MG63 (cell line): ENCODE measurements at regions not wholly inside any gene's neighbourhood (a gene's known extent, or its start where the extent isn't known, plus 50 kb on each side); places are given as distances from the start of the nearest gene placed in this dataset.
A peak's percentile ranks its signal among the peaks of the same experiment; 100 is the strongest.

Source experiments
- DNase-seq: peaks from one replicate; pipeline ENCODE4 v3.0.0-alpha.2; 2020
- H3K27me3 ChIP-seq: fragments of 250-450 bp; sonication (Bioruptor Pico); 2 replicates; pipeline ENCODE4 v1.5.1; 2020; ENCODE audit warnings: mild to moderate bottlenecking, moderate library complexity
- H3K36me3 ChIP-seq: fragments of 250-450 bp; sonication (Bioruptor Pico); 2 replicates; pipeline ENCODE4 v1.5.1; 2020; ENCODE audit warnings: mild to moderate bottlenecking, moderate library complexity
- H3K4me3 ChIP-seq: fragments of 250-450 bp; sonication (Bioruptor Pico); 2 replicates; pipeline ENCODE4 v1.5.1; 2020; ENCODE audit warnings: mild to moderate bottlenecking, moderate library complexity
- H3K9me3 ChIP-seq: fragments of 250-450 bp; sonication (Bioruptor Pico); 2 replicates; pipeline ENCODE4 v1.5.1; 2020; ENCODE audit warnings: mild to moderate bottlenecking, moderate library complexity

DNA sequence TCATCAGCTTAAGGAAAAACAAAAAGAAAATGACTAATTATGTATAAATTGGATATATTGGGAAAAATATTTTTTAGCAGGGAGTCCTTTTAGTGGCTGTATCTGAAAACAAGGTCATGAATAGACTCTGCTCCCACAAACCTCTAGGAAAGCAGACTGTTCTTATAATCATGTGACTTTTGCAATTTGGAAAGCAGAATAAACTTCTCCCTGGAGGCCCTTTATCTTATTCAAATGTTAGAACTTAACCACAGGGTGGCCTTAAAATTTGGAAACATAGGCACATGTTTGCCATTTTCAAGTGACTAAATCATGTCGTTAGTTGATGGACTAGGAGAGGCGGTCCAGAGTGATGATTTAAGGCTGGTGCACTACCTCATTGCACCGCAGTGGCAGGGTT lies 196.6 kb upstream of the KRR1 start:
- no peaks in the 10 kb centered on the region for H3K27me3 ChIP-seq
- H3K4me3 ChIP-seq, result no peak overlapping the region
- H3K9me3 ChIP-seq, result no peaks in the 10 kb centered on the region
- H3K36me3 ChIP-seq, result no peaks in the 10 kb centered on the region
- DNase-seq, result no peak

DNA sequence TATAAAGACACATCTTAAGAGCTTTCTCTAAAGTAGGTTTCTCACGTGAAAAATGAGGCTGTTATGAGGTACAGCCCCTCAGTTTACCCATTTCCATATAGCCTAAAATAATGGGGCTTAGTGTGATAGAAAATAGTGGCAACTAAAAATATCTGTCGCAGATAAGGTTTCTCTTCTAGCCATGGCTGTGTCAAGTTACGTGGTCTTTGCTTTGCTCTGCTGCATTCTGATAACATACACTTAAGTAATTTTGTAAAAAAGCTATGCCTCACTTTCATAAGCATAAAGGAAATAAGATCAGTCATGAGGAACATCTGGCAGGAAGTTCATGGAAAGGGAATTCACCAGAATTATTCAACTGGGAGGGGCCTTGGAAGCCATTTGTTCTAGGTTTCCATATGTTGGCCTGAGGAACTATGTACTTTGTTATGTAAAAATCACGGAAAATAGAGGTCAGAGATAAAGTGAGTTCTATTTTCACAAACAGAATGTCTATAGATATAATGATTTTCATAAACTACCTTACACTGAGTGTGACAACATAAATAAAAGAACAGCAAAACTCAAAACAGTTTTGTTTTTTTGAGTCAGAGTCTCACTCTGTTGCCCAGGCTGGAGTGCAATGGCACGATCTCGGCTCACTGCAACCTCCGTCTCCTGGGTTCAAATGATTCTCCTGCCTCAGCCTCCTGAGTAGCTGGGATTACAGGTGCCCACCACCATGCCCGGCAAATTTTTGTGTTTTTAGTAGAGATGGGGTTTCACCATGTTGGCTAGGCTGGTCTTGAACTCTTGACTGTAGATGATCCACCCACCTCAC lies 195.6 kb upstream of the KRR1 start:
- no peak for DNase-seq
- no peak overlapping the region for H3K4me3 ChIP-seq

GRCh38 chr12:75705749-75706711 lies 194.6 kb upstream of the KRR1 start:
- no peak overlapping the region for H3K4me3 ChIP-seq
- no peaks in the 10 kb centered on the region for H3K36me3 ChIP-seq
- no peaks in the 10 kb centered on the region for H3K9me3 ChIP-seq
- peak; percentile 77 for DNase-seq
- H3K27me3 ChIP-seq, result no peaks in the 10 kb centered on the region

More for the DNA sequence above, 195.6 kb upstream of the KRR1 start:
- Histone ChIP-seq H3K36me3 (no peaks in the 10 kb centered on the region), H3K9me3 (no peaks in the 10 kb centered on the region), H3K27me3 (no peaks in the 10 kb centered on the region)

GRCh38 chr12:75704664-75705063 lies 193.3 kb upstream of the KRR1 start:
- Histone ChIP-seq H3K27me3 (no peaks in the 10 kb centered on the region), H3K36me3 (no peaks in the 10 kb centered on the region), H3K4me3 (no peak overlapping the region), H3K9me3 (no peaks in the 10 kb centered on the region)
- DNase-seq, result no peak

- Histone ChIP-seq H3K9me3 (no peaks in the 10 kb centered on the region), H3K4me3 (no peak overlapping the region), H3K36me3 (no peaks in the 10 kb centered on the region), H3K27me3 (no peaks in the 10 kb centered on the region)
- DNase-seq, result no peak
Observed at GRCh38 chr12:75704208-75704607, 192.8 kb upstream of the KRR1 start.

DNA sequence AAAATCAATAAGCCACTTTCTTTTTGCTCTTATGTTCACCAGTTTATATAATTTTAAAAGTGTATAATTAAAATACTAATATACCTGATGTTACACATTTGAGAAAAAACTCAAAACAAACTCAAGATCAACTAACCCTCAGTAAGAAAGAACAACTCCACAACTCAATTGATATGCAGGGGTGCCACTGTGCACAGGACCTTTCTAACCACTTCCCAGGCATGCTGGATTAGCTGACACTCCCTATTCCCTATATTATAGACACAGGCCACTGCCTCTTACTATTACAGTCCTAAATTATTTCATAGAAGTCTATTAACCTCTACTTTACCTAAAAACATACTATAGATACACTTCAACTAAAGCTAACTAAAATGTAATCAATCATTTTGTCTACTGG lies 191.7 kb upstream of the KRR1 start:
- no peak for DNase-seq
- no peak overlapping the region for H3K4me3 ChIP-seq
- no peaks in the 10 kb centered on the region for H3K36me3 ChIP-seq
- no peaks in the 10 kb centered on the region for H3K27me3 ChIP-seq
- H3K9me3 ChIP-seq, result no peaks in the 10 kb centered on the region; the same call in 1 of the 2 replicates

- Histone ChIP-seq H3K9me3 (no peaks in the 10 kb centered on the region; the same call in 1 of the 2 replicates), H3K36me3 (no peaks in the 10 kb centered on the region), H3K27me3 (no peaks in the 10 kb centered on the region), H3K4me3 (no peak overlapping the region)
- no peak for DNase-seq
Observed at GRCh38 chr12:75702477-75703093, 191.2 kb upstream of the KRR1 start.

DNA sequence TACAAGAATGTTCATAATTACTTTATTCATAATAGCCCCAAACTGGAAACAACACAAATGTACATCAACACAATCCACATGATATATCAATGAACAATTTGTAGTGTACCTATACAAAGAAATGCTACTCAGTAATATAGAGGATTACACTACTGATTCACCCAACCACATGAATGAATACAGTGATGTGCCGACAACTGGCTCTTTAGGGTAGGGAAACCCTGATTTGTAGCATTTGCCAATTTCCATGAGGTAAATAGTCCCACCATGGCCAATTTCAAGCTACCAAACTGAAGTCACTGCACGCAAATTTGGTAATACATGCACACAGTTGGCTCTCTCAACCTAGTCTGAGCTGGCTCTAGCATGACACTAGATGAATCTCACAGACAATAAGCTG lies 190.4 kb upstream of the KRR1 start:
- H3K9me3 ChIP-seq, result no peaks in the 10 kb centered on the region; the same call in 1 of the 2 replicates
- H3K4me3 ChIP-seq, result no peak overlapping the region
- H3K27me3 ChIP-seq, result no peaks in the 10 kb centered on the region
- H3K36me3 ChIP-seq, result no peaks in the 10 kb centered on the region
- DNase-seq, result no peak

GRCh38 chr12:75699728-75700496 lies 188.5 kb upstream of the KRR1 start:
- Histone ChIP-seq H3K36me3 (no peaks in the 10 kb centered on the region), H3K4me3 (no peak overlapping the region), H3K27me3 (no peaks in the 10 kb centered on the region), H3K9me3 (no peaks in the 10 kb centered on the region; the same call in 1 of the 2 replicates)
- DNase-seq, result no peak

GRCh38 chr12:75699251-75699650 lies 187.8 kb upstream of the KRR1 start:
- H3K4me3 ChIP-seq, result no peak overlapping the region
- no peaks in the 10 kb centered on the region for H3K36me3 ChIP-seq
- no peaks in the 10 kb centered on the region for H3K27me3 ChIP-seq
- H3K9me3 ChIP-seq, result no peaks in the 10 kb centered on the region; the same call in 1 of the 2 replicates
- no peak for DNase-seq

DNA sequence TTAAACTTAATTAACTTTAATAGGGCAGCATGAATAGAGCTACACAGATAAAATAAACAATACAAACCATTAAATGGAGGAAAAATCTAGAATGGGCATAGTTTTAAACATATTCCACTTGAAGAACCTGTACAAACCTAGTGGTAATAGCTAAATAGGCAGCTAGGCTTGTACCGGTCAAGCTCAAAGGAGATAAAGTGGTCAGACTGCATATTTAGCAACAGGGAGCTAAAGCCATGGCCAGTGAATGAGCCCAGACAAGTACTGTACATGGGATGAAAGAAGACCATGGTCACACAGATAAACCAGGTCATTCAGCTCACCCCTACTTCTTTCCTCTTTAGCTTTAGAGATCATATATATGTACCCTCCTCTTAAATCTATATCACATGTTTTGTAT lies 186.6 kb upstream of the KRR1 start:
- Histone ChIP-seq H3K9me3 (no peaks in the 10 kb centered on the region; the same call in 1 of the 2 replicates), H3K4me3 (no peak overlapping the region), H3K36me3 (no peaks in the 10 kb centered on the region), H3K27me3 (no peaks in the 10 kb centered on the region)
- DNase-seq, result no peak

- Histone ChIP-seq H3K4me3 (no peak overlapping the region), H3K27me3 (no peaks in the 10 kb centered on the region), H3K36me3 (no peaks in the 10 kb centered on the region), H3K9me3 (no peaks in the 10 kb centered on the region; the same call in 1 of the 2 replicates)
- DNase-seq, result no peak
Observed at GRCh38 chr12:75695926-75696325, 184.5 kb upstream of the KRR1 start.

DNA sequence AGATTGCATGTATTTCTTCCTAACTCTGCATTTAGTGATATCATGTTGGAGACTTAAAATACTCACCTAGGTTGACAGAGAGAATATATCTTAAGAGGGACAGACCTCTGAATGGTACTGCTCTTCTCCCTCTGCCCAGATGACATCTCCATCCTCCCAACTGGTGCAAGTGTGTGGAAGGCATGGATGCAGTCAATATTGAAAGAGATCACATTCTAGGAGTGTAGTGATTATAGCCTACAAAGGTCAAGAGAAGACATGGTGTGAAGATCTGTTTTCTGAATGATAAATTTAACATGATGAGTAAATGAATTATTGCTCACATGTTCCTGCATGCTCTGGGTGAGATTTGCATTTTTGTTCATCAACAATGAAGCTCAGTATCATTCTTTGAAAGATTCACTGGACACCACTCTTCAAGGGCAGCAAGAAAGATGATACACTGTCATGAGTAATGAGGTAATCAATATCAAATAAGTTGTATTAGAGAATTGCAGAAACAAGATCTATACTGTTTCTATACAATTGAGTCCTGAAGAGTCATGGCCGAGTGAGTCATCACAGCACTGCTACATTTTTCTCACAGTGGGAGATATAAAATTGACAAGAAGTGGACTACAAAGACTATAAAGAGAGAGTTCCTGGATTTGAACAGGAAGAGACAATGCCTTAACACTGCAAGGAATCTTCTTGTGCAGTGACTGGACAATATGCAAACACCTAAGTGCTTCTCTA lies 183.3 kb upstream of the KRR1 start:
- Histone ChIP-seq H3K36me3 (no peaks in the 10 kb centered on the region), H3K9me3 (no peaks in the 10 kb centered on the region; the same call in 1 of the 2 replicates), H3K27me3 (no peaks in the 10 kb centered on the region), H3K4me3 (no peak overlapping the region)
- peak; percentile 17 for DNase-seq

DNA sequence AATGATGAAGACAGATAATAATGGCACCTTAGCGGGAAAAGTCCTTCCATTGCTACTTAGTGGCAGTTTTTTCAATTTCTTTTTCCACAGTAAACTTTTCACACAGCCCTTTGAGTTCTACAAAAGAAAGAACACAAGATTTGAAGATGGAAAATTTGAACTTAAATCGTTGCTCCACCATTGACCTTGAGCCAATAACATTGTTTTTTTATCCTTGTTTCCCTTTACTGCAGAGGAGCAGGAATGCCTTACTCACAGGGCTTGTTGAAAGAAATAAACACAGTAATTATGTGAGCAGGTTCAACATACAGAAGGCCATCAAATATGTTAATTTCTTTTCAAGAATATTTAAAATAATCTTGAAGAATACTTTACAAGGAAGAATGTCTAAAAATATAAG lies 181.5 kb upstream of the KRR1 start:
- DNase-seq, result no peak
- Histone ChIP-seq H3K4me3 (no peak overlapping the region), H3K9me3 (no peaks in the 10 kb centered on the region), H3K27me3 (no peaks in the 10 kb centered on the region), H3K36me3 (no peaks in the 10 kb centered on the region)

DNA sequence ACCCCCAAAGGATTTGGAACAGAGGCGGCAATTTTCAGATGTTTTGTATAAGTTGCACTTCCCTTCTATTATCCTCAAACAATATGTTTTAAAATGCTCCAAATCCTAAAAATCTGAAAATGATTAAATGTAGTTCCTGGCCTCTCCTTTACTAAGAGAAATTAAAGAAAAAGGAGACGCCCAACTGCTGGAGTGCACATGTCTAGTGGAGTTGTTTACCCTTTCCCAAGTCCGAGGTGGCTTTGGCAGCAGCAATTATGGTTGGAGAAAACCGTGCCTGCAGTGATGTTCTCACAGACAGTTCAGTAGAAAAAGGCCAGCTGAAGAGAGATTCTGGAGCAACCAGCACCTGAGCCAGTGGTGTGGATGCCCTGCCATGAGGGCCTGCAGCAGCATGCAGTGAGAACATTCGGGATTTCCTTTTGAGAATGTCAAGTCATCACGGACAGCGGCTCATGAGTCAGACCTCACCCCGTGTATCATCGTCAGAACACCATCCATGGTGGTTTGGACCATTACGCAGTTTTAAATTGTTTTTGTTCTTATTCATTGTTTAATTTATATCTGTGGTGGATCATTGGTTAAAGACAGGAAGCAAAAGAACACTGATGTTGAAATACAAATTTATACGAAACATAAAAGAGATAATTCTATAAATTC lies 179.0 kb upstream of the KRR1 start:
- Histone ChIP-seq H3K4me3 (no peak overlapping the region), H3K36me3 (no peaks in the 10 kb centered on the region), H3K27me3 (no peaks in the 10 kb centered on the region), H3K9me3 (no peaks in the 10 kb centered on the region)
- DNase-seq, result peak; percentile 91
